Prostate gland (tissue), 2 donors: ENCODE measurements at regions not wholly inside any gene's neighbourhood (a gene's known extent, or its start where the extent isn't known, plus 50 kb on each side); places are given as distances from the start of the nearest gene placed in this dataset.

ENCODE experiments used
- POLR2A ChIP-seq: fragments of 450-650 bp; IDR thresholded peaks from one replicate; pipeline ENCODE4 v1.6.1; 2016; ENCODE audit warnings: antibody characterized with exemption, mild to moderate bottlenecking
- POLR2AphosphoS5 ChIP-seq: sonication (generic); formaldehyde crosslinking; IDR thresholded peaks from one replicate; pipeline ENCODE4 v1.6.1; 2017; ENCODE audit warnings: antibody characterized with exemption
- TF ChIP-seq, protein P1 (sequence below), 4 experiments: fragments of 200-600 bp in 2 of 4; fragments of 450-650 bp in 2 of 4; sonication (generic) in 2 of 4; IDR thresholded peaks; 1 replicate in 3 of 4; 2 replicates in 1 of 4; pipeline ENCODE4 v1.5.1; 2016 to 2019; ENCODE audit warnings: antibody characterized with exemption in 4 of 4, mild to moderate bottlenecking in 2 of 4, moderate library complexity in 2 of 4

DNA sequence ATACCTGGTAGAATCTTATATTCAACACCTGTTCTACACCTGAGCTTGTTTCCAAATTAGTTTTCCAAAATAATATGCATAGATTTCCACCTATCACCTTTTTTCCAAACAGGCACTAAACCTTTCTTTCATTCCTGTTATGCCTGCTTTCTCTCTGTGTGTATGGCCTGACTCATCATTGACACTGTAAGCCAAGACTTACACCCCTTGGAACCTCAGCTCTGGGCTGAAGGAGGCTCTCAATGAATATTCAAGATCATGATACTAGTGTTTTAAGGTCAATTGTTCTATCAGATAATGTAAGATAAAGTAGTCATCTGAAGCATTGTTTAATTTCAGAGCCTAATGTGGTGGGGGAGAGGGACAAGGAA, 1193.3 kb downstream of the FLRT2 start:
- TF ChIP-seq POLR2A (no peak), POLR2AphosphoS5 (no peak)
- TF ChIP-seq, protein P1, sequence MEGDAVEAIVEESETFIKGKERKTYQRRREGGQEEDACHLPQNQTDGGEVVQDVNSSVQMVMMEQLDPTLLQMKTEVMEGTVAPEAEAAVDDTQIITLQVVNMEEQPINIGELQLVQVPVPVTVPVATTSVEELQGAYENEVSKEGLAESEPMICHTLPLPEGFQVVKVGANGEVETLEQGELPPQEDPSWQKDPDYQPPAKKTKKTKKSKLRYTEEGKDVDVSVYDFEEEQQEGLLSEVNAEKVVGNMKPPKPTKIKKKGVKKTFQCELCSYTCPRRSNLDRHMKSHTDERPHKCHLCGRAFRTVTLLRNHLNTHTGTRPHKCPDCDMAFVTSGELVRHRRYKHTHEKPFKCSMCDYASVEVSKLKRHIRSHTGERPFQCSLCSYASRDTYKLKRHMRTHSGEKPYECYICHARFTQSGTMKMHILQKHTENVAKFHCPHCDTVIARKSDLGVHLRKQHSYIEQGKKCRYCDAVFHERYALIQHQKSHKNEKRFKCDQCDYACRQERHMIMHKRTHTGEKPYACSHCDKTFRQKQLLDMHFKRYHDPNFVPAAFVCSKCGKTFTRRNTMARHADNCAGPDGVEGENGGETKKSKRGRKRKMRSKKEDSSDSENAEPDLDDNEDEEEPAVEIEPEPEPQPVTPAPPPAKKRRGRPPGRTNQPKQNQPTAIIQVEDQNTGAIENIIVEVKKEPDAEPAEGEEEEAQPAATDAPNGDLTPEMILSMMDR (IDR thresholded peaks at IDR 0.05): no peak
